Stimulated activated CD4-positive, alpha-beta T cell treated with anti-CD3 and anti-CD28 coated beads, Interleukin-1b, Interleukin-23, amount 100 ng/mL, for 24 hours (primary cell): ENCODE measurements at regions not wholly inside any gene's neighbourhood (a gene's known extent, or its start where the extent isn't known, plus 50 kb on each side); places are given as distances from the start of the nearest gene placed in this dataset.
"Not testable (repeated sequence)": the region's sequence is repeated elsewhere in the genome, so short reads cannot be mapped to it uniquely, and the experiment has no call there.

ENCODE experiments used
- DNase-seq, 4 experiments: peaks; one replicate each; pipeline ENCODE4 v3.0.0-alpha.2; 2020; ENCODE audit warnings: low read depth in 4 of 4, low spot score in 1 of 4

GRCh38 chr15:98315971-98316370, 332.4 kb upstream of the IGF1R start:
- no peak for DNase-seq

DNA sequence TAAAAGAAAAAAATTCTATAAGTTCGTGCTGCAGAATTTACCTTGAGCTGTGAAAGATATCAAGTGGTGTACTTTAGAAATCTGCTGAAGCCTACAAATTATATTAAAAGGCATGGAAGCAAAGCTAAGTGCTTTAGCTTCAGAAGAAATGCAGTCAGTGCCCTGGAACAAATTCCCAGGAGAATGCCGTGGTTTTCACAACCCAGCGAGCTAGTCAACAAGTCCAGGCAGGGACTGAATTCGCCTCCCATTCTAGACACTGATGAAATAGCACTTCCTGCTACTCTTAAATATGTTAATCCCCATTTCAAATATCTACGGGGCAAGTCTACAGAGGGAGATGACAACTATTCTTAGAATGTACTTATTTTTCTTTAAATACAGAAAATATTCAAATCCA, 326.4 kb upstream of the IGF1R start:
- no peak for DNase-seq

- DNase-seq = no peak
Measured at GRCh38 chr15:98322581-98322980, 325.8 kb upstream of the IGF1R start.

DNA sequence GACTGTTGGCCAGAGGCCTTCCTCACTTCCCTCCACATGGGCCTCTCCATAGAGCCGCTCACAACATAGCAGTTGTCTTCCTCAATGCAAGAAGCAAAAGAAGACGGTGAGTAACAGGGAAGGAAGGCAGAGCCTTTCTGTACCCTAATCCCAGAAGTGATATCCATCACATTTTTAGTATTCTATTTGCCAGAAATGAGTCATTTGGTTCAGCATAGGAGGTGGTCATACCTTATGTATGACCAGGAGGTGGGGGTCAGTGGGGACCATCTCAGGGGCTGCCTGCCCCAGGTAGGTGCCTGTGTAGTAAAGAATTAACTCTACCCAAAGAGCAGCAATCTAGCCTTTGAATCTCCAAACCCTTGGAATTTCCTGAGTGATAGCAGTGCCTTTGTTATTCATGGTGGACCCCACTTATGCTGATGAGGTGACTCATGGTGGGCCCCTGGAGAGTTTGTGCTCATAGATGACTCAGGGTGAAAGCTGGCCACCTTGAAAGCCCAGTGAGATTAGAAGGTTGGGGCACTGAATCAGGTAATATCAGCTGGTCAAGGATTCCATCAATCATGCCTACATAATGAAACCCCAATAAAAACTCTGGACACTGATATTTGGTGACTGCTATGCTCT, 323.9 kb upstream of the IGF1R start:
- DNase-seq = no peak

- DNase-seq = no peak
Measured at GRCh38 chr15:98326804-98327203, 321.5 kb upstream of the IGF1R start.

GRCh38 chr15:98330258-98330657, 318.1 kb upstream of the IGF1R start:
- DNase-seq = no peak

GRCh38 chr15:98330692-98331435, 317.5 kb upstream of the IGF1R start:
- no peak for DNase-seq

DNA sequence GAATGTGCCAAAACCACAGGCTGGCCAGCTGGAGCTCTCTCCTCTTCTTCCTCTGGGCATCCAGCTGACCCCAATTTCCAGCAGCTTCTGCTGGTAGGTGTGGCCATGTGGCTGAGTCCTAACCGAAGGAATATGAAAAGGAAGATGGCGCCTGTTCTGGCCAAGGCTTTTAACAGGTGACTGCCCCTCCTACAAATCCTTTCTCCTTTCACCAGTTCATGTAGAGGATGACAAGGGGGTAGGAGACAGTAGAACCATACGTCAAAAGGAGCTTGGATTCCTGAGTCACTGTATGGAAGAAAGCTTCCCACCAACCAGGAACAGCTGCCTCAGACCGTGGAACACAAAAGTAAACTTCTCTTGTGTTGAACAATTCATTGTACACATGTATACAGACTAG, 316.7 kb upstream of the IGF1R start:
- no peak for DNase-seq

GRCh38 chr15:98333251-98333650, 315.1 kb upstream of the IGF1R start:
- no peak for DNase-seq

DNA sequence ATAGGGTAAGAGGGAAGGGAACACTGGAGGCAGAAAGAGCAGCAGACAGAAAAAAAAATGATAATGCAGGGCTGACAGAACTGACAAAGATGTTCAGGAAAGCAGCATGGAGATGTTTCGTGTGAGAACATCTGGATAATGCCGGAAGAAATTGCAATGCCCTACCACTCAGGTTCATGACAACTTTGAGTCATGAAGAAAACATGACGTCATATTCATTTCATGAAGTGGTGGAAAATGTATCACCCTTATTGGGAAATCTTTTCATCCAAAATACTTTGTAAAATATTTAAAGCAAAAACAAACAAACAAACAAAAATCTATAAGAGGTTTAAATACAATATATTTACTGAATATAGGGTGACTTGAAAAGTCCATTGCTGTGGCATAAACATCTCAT, 305.4 kb upstream of the IGF1R start:
- DNase-seq = no peak

- DNase-seq = no peak
Measured at GRCh38 chr15:98344591-98344990, 303.7 kb upstream of the IGF1R start.

DNA sequence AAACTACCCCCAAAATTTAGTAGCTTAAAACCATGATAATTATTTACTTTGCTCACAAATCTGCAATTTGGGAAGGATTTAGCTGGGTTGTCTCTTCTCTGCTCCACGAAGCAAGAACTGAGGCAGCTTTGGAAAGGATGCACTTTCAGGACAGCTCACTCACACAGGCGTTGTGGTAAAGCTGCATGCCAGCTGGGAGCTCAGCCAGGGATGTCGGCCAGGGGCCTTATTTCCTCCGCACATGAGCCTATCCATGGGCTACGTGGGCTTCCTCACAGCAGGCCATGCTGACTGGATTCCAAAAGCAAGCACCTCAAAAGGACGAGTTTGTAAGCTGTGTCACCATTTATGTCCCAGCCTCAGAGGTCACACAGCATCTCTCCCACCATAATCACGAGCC, 301.3 kb upstream of the IGF1R start:
- DNase-seq = no peak

DNA sequence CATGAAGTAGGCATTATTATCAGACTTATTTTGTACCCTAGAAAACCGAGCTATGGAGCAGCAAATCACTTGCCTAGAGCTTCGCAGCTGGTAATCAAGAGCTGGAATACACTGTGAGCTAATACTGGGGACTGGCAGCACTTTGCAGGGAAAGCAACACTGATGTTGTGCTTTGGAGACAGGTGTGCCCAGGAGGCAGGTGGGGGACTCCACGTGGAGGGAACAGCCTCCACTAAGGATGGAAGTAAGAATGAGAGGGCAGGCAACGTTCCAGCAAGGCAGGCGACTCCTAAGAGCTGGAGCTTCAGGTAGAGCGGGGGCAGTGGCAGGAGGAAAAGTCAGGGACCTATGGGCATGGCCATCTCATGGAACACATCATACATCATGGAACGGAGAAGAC, 300.5 kb upstream of the IGF1R start:
- no peak for DNase-seq

- no peak for DNase-seq
Measured at GRCh38 chr15:98350276-98350675, 298.1 kb upstream of the IGF1R start.

- DNase-seq = not testable (repeated sequence)
Measured at GRCh38 chr15:98358274-98358673, 290.1 kb upstream of the IGF1R start.

DNA sequence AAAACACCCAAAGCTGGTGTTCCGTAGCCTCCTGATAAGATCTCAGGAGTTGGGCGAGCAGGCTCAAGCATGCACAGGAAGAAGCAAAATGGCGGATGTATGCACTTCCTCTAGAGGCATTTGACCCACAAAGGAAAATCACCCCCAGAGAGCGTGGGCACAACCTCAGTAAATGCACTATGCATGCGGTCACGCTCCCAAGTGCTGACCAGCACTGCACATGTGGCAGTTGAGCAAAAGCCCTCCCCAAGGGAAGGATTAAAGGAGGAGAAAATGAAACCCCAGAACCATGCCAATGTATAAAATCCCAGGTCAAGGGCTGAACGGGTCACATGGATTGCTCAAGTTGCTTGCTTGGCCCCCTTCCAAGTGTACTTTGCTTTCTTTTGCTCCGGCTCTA, 289.4 kb upstream of the IGF1R start:
- no peak for DNase-seq

DNA sequence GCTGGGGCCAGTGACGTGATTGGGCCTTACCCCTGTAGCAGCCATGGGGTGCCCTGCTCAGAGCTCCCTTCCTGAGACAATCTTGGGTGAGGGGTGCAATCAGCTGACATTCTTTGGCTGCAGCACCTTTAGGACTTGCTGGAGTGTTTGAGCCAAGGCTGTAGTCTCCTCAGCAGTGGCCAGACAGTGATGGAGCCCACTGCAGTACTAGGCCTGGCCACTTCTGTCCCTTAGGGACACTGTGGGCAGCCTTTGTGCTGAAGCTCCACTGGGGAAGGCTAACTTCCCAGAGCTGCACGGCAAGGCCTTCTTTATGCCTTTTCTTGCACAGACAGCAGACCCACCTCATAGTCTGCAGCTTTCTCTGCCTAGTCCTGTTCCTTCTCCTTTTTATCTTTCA, 284.9 kb upstream of the IGF1R start:
- DNase-seq = no peak

DNA sequence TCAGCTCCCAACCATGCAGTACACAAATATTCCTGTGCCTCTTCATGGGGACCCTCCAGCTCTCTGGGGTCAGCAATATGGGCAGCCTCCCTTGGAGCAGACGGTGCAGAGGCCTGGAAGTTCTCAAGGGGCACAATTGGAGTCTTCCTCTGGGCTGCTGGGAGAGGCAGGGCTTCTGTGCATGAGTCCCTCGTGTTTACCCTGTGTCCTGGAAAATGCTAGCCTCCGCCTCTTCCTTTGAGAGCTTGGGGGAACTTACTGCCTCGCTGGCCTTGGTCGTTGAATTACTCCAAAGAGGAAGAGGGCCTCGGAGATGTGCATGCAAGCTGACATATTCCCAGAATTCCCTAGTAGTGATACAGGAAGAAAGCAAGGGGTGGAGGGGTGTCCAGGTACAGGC, 284.4 kb upstream of the IGF1R start:
- DNase-seq = no peak

GRCh38 chr15:98369081-98369716, 279.1 kb upstream of the IGF1R start:
- no peak for DNase-seq

- no peak for DNase-seq
Measured at GRCh38 chr15:98375513-98376340, 272.6 kb upstream of the IGF1R start.

DNA sequence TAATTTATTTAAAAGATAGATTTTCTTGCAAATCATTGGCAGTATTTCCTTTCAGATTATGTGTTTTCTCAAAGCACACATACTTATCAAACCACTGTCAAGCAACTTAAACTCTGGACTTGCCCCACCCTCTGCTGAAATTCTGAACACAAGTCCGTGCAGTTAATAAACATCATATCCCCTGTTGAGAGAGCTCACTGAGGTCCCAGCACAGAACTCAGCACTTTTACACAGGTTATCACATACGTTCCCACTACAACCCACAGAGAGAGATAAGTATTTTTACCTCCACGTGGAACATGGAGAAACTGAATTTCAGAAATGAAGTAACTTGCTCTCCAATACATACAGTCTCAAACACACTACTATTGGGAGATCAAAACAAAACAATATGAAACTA, 267.6 kb upstream of the IGF1R start:
- DNase-seq = no peak

DNA sequence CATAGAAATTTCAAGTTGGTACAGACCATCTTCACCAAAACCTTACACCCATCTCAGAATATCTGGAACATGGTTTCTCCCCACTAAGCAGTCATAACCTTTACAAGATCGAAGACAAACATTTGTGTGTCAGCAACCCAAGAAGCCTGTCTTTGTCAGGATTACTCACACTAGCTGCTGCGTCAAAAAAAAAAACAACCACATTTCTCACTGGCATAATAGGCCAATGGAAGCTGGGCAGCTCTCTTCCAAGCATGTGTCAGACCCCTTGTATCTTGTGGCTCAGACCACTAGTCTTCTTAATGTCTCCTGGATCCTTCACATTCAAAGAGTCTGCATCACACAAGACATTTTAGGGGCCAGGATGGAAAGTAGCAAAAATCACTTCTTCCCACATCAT, 266.9 kb upstream of the IGF1R start:
- DNase-seq = no peak
